DND-41 (cell line): ENCODE measurements at regions not wholly inside any gene's neighbourhood (a gene's known extent, or its start where the extent isn't known, plus 50 kb on each side); places are given as distances from the start of the nearest gene placed in this dataset.

Experiments used
- ATAC-seq: fragments of 200-7000 bp; cut with Tn5 transposase; 3 replicates; pipeline ENCODE4 v1.9.1; 2021; ENCODE audit warnings: low read depth; ENCODE audit not compliant: insufficient read depth
- DNase-seq: peaks from one replicate; pipeline ENCODE4 v3.0.0-alpha.2; 2020
- H2AFZ ChIP-seq: 2 replicates; pipeline ENCODE4 v1.6.0; 2012; ENCODE audit warnings: low read depth, low read length
- H3K27ac ChIP-seq: 2 replicates; pipeline ENCODE4 v1.5.1; 2012; ENCODE audit warnings: low read length, inconsistent platforms
- H3K27me3 ChIP-seq: fragments of 200-600 bp; sonication (generic); 2 replicates; pipeline ENCODE4 v1.6.0; 2012; ENCODE audit warnings: low read length, mild to moderate bottlenecking, inconsistent platforms; ENCODE audit not compliant: insufficient read depth, poor library complexity
- H3K36me3 ChIP-seq: 2 replicates; pipeline ENCODE4 v1.5.1; 2012; ENCODE audit warnings: low read length, inconsistent platforms; ENCODE audit not compliant: insufficient read depth
- H3K4me1 ChIP-seq: 2 replicates; pipeline ENCODE4 v1.5.1; 2012; ENCODE audit warnings: mild to moderate bottlenecking, low read length; ENCODE audit not compliant: insufficient read depth
- H3K4me2 ChIP-seq: 2 replicates; pipeline ENCODE4 v1.6.0; 2012; ENCODE audit warnings: mild to moderate bottlenecking, moderate library complexity, low read length, inconsistent platforms; ENCODE audit not compliant: insufficient read depth
- H3K4me3 ChIP-seq, 2 experiments: fragments of 200-600 bp in 1 of 2; shearing (Covaris generic) in 1 of 2; 2 replicates each; pipeline ENCODE4 v1.5.1; 2012 to 2016; ENCODE audit warnings: inconsistent platforms in 2 of 2, low read length in 2 of 2, mild to moderate bottlenecking in 2 of 2, low read depth in 1 of 2, moderate library complexity in 1 of 2
- H3K79me2 ChIP-seq: 2 replicates; pipeline ENCODE4 v1.6.0; 2012; ENCODE audit warnings: low read length, inconsistent platforms; ENCODE audit not compliant: insufficient read depth
- H3K9ac ChIP-seq: 2 replicates; pipeline ENCODE4 v1.6.0; 2012; ENCODE audit warnings: low read depth, mild to moderate bottlenecking, inconsistent platforms, low read length, moderate library complexity
- H3K9me3 ChIP-seq: 2 replicates; pipeline ENCODE4 v1.5.1; 2012; ENCODE audit warnings: low read length, moderate library complexity, mild to moderate bottlenecking, inconsistent platforms; ENCODE audit not compliant: insufficient read depth, severe bottlenecking
- H4K20me1 ChIP-seq: 2 replicates; pipeline ENCODE4 v1.6.0; 2012; ENCODE audit warnings: low read length; ENCODE audit not compliant: insufficient read depth
- CTCF ChIP-seq: IDR thresholded peaks from 2 replicates; pipeline ENCODE4 v1.5.1; 2012; ENCODE audit warnings: borderline replicate concordance, low read length, moderate library complexity, mild to moderate bottlenecking; ENCODE audit not compliant: poor library complexity, severe bottlenecking; ENCODE audit errors: extremely low read depth
- EZH2 ChIP-seq: IDR thresholded peaks from 3 replicates; pipeline ENCODE4 v1.6.1; 2012; ENCODE audit warnings: borderline replicate concordance, low read depth, mild to moderate bottlenecking, moderate library complexity, low read length, inconsistent platforms; ENCODE audit not compliant: severe bottlenecking

DNA sequence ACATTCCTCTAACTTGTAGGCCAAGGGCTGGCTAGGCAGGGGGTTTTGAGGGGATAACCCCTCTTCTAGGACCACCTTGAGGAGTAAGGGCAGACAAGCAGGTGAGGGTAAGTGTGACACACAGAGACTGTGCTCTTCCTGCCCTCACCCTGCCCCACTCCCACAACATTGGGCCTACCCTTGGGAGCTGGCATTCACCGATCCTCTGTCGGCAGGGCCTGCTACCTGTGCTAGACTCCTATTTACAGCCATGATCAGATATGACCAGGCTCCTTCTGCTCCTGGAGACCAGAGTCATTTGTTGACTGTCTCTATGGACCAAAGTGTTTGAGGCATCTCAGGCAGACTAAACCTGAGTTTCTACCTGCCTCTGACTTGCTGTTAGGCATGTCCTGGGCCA, 68.3 kb downstream of the SYF2 start:
- H3K4me2 ChIP-seq: no peak overlapping the region
- H3K4me1 ChIP-seq: no peaks in the 10 kb centered on the region
- DNase-seq (no peak), ATAC-seq (no peak)
- H3K36me3 ChIP-seq: no peaks in the 10 kb centered on the region
- peaks cover 8% of the 10 kb centered on the region for H3K27me3 ChIP-seq
- H3K9me3 ChIP-seq: no peaks in the 10 kb centered on the region
- TF ChIP-seq CTCF (no peak), EZH2 (no peak)
- H4K20me1 ChIP-seq: no peaks in the 10 kb centered on the region
- H2AFZ ChIP-seq: no peak overlapping the region
- no peak overlapping the region for H3K4me3 ChIP-seq
- no peak overlapping the region for H3K27ac ChIP-seq
- H3K9ac ChIP-seq: no peak overlapping the region
- no peaks in the 10 kb centered on the region for H3K79me2 ChIP-seq

DNA sequence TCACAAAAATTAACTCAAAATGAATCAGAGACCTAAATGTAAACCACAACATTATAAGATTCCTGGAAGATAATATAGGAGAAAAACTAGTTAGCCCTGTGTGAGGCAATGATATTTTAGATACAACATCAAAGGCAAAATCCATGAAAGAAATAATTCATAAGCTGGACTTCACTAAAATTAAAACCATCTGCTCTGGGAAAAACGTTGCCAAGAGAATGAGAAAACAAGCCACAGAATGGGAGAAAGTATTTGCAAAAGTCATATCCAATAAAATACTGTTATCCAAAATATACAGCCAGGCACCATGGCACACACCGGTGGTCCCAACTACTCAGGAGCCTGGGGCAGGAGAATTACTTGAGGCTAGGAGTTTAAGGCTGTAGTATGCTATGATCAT, 70.3 kb downstream of the SYF2 start:
- Histone ChIP-seq H3K4me1 (no peaks in the 10 kb centered on the region), H2AFZ (no peak overlapping the region), H3K27ac (no peak overlapping the region), H3K9ac (no peak overlapping the region), H3K79me2 (no peaks in the 10 kb centered on the region), H3K4me3 (no peak overlapping the region), H3K36me3 (no peaks in the 10 kb centered on the region), H3K4me2 (no peak overlapping the region), H3K9me3 (no peaks in the 10 kb centered on the region), H4K20me1 (no peaks in the 10 kb centered on the region), H3K27me3 (peaks cover 8% of the 10 kb centered on the region)
- no peak for ATAC-seq
- no peak for TF ChIP-seq EZH2
- no peak for TF ChIP-seq CTCF
- DNase-seq: no peak

GRCh38 chr1:25157846-25158245, 74.5 kb downstream of the SYF2 start:
- no peak for ATAC-seq
- Histone ChIP-seq H3K4me2 (no peak overlapping the region), H3K9me3 (no peaks in the 10 kb centered on the region)

More at GRCh38 chr1:25157846-25158245, 74.5 kb downstream of the SYF2 start:
- H3K4me1 ChIP-seq: no peaks in the 10 kb centered on the region
- no peaks in the 10 kb centered on the region for H4K20me1 ChIP-seq
- no peaks in the 10 kb centered on the region for H3K79me2 ChIP-seq
- H3K36me3 ChIP-seq: no peaks in the 10 kb centered on the region
- H3K9ac ChIP-seq: no peak overlapping the region
- H3K4me3 ChIP-seq: no peak overlapping the region
- DNase-seq: no peak
- H2AFZ ChIP-seq: no peak overlapping the region
- peaks cover 14% of the 10 kb centered on the region for H3K27me3 ChIP-seq
- no peak for TF ChIP-seq EZH2
- no peak for TF ChIP-seq CTCF
- no peak overlapping the region for H3K27ac ChIP-seq
